ENCODE measurements at regions not wholly inside any gene's neighbourhood (a gene's known extent, or its start where the extent isn't known, plus 50 kb on each side); places are given as distances from the start of the nearest gene placed in this dataset.

DNA sequence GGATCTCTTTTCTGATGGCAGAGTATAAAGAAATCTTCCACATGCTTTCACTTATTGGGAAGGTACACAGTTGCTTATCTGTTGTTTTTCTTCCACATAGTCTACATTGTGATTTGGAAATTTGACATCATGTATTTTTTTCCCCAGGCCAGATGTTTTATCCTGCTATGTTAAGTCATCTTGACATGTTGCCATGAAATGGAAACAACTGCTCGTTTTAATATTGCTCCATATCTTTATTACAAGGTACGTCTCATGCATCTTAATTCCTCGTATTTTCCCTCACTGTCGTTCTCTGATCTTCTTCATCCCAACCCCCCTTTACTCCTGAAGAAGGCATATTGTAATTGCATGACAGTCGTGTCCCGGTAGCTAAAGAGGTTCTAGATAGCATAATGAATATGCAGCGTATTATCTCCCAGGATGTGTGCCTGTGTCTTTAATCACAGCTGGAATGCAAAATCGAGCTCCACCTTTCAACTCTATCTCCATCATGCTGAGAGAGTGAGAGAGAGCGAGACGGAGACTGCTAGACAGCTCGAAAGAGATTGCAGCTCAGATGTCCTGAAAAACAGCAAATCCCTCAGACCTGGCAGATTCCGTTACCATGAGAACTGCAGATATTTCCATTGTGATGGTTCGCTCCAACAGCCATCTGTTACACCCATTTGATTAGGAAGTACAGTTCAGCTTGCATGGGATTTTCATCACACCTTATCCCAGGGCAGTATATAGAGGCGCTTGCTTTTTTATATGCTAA, 281.7 kb downstream of the TMEM38B start:
- TF ChIP-seq, protein P1, sequence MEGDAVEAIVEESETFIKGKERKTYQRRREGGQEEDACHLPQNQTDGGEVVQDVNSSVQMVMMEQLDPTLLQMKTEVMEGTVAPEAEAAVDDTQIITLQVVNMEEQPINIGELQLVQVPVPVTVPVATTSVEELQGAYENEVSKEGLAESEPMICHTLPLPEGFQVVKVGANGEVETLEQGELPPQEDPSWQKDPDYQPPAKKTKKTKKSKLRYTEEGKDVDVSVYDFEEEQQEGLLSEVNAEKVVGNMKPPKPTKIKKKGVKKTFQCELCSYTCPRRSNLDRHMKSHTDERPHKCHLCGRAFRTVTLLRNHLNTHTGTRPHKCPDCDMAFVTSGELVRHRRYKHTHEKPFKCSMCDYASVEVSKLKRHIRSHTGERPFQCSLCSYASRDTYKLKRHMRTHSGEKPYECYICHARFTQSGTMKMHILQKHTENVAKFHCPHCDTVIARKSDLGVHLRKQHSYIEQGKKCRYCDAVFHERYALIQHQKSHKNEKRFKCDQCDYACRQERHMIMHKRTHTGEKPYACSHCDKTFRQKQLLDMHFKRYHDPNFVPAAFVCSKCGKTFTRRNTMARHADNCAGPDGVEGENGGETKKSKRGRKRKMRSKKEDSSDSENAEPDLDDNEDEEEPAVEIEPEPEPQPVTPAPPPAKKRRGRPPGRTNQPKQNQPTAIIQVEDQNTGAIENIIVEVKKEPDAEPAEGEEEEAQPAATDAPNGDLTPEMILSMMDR (IDR thresholded peaks at IDR 0.05): no peak
- no peak for TF ChIP-seq ZFX (IDR thresholded peaks at IDR 0.05; ENCODE audit: borderline replicate concordance)

DNA sequence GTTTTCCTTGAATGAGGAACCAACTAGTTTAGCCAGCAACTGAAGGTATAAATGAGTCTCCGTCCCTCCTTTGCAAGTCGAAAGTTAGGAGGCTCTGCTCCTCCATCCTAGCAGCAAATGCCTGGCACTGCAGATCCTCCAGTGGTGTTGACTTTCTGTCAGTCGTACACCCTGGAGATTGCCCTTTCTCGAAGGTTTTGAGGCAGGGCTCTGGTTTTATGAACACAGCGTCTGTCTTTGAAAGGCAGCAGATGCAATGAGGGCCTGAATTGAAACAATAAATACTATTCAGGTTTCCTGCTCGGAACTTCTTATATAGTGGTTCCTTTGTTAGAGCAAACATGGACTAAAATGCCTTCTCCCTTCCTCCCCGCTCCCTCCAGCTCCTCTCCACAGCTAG, 284.0 kb downstream of the TMEM38B start:
- TF ChIP-seq, protein P1 (IDR thresholded peaks at IDR 0.05): no peak
- H3K27ac ChIP-seq: no peak overlapping the region

More for the DNA sequence above, 281.7 kb downstream of the TMEM38B start:
- no peak overlapping the region for H3K27ac ChIP-seq

DNA sequence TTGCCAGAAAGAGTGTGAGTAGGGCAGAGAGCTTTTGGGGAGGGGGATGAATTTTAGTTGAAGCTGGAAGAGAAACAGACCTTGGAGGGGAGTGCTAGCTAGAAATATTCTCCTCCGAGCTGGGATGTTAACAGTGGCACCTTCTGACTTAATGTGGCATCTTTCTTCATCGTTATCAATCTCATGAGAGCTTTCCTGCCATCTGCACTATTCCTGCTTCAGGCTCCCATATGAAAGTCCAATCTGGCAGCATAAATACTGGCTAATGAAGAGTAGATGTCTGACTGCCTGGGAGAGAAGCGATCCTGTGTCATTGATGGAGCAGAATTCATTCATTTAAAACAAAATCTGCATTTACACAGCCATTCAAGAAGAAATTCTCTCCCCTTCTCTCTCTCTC, 284.5 kb downstream of the TMEM38B start:
- TF ChIP-seq ZFX (IDR thresholded peaks at IDR 0.05; ENCODE audit: borderline replicate concordance): no peak
- TF ChIP-seq, protein P1 (IDR thresholded peaks at IDR 0.05): no peak
- no peak overlapping the region for H3K27ac ChIP-seq

DNA sequence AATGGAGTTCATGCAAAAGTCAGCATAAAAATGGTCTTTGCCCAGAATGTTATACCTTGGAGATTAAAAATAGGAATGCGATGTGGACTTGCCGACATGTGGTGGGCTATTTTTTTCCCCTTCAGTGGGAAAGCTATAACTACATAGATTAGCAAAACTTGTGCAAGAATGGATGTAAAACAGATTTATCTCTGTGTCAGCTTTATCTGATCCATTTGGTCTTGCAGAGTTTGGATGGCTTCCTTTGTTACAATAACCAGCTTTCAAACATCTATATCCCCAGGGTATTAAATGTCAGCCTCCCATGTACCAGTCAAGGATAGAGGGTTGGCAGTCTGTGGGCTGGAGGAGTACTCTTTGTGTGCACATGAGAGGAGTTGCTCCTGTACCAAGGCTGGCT, 284.9 kb downstream of the TMEM38B start:
- no peak for TF ChIP-seq ZFX (IDR thresholded peaks at IDR 0.05; ENCODE audit: borderline replicate concordance)
- TF ChIP-seq, protein P1 (IDR thresholded peaks at IDR 0.05): no peak
- no peak overlapping the region for H3K27ac ChIP-seq

DNA sequence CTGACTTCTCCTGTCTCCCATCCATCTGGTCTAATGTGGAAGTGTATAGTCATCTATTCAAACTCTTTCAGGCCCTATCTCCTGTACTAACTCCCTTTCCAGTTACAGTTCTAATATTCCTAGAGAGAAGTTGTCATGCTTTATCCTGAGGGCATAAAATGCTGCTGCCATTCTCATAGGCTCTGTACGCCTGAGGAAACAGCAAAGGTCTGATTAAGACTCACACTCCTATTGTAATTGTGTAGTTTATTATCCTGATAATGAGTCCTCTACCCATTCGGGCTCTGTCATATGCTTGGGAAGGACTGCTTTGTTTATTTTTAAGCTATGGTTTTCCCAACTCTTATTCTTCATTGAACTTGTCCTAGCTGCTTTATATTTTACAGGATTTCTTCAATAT, 290.4 kb downstream of the TMEM38B start:
- no peak overlapping the region for H3K27ac ChIP-seq
- TF ChIP-seq ZFX (IDR thresholded peaks at IDR 0.05; ENCODE audit: borderline replicate concordance): no peak
- TF ChIP-seq, protein P1 (IDR thresholded peaks at IDR 0.05): no peak

DNA sequence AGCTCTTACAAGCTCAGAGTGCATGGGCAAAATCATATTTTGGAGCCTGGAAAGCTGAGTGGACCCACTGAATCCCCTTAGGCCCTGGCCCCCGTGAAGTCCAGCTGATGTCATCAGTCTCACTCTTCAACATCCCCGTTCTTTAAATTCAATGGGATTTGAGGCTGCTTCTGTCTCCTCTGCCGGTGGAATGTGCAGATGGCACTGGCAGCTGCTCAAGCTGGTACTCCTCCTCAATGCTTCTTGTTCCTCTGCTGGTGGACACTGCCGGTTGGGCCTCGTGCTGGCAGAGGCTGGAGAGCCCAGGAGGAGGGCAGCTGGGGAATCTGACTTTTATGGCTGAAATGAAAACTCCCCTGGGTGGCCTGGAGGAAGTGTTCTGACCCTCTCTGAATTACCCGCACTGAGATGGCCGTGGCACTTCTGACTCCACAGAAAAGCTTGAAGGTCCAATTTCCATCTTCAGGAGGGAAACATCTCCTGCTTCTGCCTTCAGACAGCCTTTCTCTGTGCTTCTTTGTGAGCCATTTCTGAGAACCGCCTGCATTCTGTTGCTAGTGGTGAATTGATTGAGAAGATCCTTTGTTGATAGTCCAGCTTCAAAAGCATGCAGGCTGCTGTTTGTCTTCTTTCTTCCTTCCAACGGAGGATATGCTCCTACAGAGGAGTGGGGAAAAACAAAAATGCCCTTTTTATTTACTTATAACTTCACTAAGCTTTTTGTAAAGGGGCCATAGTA, 298.9 kb downstream of the TMEM38B start:
- no peak for TF ChIP-seq ZFX (IDR thresholded peaks at IDR 0.05; ENCODE audit: borderline replicate concordance)
- TF ChIP-seq, protein P1 (IDR thresholded peaks at IDR 0.05): no peak
- H3K27ac ChIP-seq: no peak overlapping the region

Measured in 22Rv1 (cell line).